ENCODE measurements at regions not wholly inside any gene's neighbourhood (a gene's known extent, or its start where the extent isn't known, plus 50 kb on each side); places are given as distances from the start of the nearest gene placed in this dataset.

GRCh38 chr5:124628721-124629596 is 117.5 kb downstream of the ZNF608 start (continued):
- TF ChIP-seq E2F4 (CRISPR knock-in tag; IDR thresholded peaks at IDR 0.05; ENCODE audit: low read depth) = no peak
- peak; percentile 74 for TF ChIP-seq EP300 (IDR thresholded peaks at IDR 0.05; ENCODE audit: low read length)
- TF ChIP-seq SNAPC5 (CRISPR knock-in tag; IDR thresholded peaks at IDR 0.05) = no peak
- no peak for TF ChIP-seq MCM5 (IDR thresholded peaks at IDR 0.05; ENCODE audit: low read depth)
- TF ChIP-seq SMARCB1 (IDR thresholded peaks at IDR 0.05; ENCODE audit: insufficient read length, low read depth) = no peak
- TF ChIP-seq, protein P1, sequence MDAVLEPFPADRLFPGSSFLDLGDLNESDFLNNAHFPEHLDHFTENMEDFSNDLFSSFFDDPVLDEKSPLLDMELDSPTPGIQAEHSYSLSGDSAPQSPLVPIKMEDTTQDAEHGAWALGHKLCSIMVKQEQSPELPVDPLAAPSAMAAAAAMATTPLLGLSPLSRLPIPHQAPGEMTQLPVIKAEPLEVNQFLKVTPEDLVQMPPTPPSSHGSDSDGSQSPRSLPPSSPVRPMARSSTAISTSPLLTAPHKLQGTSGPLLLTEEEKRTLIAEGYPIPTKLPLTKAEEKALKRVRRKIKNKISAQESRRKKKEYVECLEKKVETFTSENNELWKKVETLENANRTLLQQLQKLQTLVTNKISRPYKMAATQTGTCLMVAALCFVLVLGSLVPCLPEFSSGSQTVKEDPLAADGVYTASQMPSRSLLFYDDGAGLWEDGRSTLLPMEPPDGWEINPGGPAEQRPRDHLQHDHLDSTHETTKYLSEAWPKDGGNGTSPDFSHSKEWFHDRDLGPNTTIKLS (IDR thresholded peaks at IDR 0.05; ENCODE audit: borderline replicate concordance, low read depth) = no peak
- no peak for TF ChIP-seq HDGF (IDR thresholded peaks at IDR 0.05)
- TF ChIP-seq, protein P2, sequence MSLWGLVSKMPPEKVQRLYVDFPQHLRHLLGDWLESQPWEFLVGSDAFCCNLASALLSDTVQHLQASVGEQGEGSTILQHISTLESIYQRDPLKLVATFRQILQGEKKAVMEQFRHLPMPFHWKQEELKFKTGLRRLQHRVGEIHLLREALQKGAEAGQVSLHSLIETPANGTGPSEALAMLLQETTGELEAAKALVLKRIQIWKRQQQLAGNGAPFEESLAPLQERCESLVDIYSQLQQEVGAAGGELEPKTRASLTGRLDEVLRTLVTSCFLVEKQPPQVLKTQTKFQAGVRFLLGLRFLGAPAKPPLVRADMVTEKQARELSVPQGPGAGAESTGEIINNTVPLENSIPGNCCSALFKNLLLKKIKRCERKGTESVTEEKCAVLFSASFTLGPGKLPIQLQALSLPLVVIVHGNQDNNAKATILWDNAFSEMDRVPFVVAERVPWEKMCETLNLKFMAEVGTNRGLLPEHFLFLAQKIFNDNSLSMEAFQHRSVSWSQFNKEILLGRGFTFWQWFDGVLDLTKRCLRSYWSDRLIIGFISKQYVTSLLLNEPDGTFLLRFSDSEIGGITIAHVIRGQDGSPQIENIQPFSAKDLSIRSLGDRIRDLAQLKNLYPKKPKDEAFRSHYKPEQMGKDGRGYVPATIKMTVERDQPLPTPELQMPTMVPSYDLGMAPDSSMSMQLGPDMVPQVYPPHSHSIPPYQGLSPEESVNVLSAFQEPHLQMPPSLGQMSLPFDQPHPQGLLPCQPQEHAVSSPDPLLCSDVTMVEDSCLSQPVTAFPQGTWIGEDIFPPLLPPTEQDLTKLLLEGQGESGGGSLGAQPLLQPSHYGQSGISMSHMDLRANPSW (CRISPR knock-in tag; IDR thresholded peaks at IDR 0.05) = 0 out of 2 replicates have a peak, but pooled peaks have one; percentile 26
- TF ChIP-seq, protein P3, sequence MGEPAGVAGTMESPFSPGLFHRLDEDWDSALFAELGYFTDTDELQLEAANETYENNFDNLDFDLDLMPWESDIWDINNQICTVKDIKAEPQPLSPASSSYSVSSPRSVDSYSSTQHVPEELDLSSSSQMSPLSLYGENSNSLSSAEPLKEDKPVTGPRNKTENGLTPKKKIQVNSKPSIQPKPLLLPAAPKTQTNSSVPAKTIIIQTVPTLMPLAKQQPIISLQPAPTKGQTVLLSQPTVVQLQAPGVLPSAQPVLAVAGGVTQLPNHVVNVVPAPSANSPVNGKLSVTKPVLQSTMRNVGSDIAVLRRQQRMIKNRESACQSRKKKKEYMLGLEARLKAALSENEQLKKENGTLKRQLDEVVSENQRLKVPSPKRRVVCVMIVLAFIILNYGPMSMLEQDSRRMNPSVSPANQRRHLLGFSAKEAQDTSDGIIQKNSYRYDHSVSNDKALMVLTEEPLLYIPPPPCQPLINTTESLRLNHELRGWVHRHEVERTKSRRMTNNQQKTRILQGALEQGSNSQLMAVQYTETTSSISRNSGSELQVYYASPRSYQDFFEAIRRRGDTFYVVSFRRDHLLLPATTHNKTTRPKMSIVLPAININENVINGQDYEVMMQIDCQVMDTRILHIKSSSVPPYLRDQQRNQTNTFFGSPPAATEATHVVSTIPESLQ (CRISPR knock-in tag; IDR thresholded peaks at IDR 0.05) = no peak
- TF ChIP-seq SIX5 (IDR thresholded peaks at IDR 0.05; ENCODE audit: borderline replicate concordance in 1 of 2, insufficient read depth in 1 of 2, low read depth in 1 of 2, low read length in 2 of 2) = no peak
- 0 out of 2 replicates have a peak, but pooled peaks have one; percentile 18 for TF ChIP-seq TARDBP (IDR thresholded peaks at IDR 0.05)
- no peak for TF ChIP-seq E2F8 (IDR thresholded peaks at IDR 0.05; ENCODE audit: low read depth, partially characterized antibody)
- TF ChIP-seq ZNF699 (CRISPR knock-in tag; IDR thresholded peaks at IDR 0.05; ENCODE audit: insufficient replicate concordance) = no peak
- no peak for TF ChIP-seq CREBBP (IDR thresholded peaks at IDR 0.05; ENCODE audit: low read depth, low read length)
- no peak for TF ChIP-seq THRAP3 (IDR thresholded peaks at IDR 0.05; ENCODE audit: borderline replicate concordance)
- TF ChIP-seq PCBP2 (IDR thresholded peaks at IDR 0.05; ENCODE audit: low read depth, low read length, poor library complexity, severe bottlenecking) = no peak

Measured in K562 (cell line).